ENCODE measurements at regions not wholly inside any gene's neighbourhood (a gene's known extent, or its start where the extent isn't known, plus 50 kb on each side); places are given as distances from the start of the nearest gene placed in this dataset.

GRCh38 chr6:128595544-128595943, 75.1 kb upstream of the PTPRK start:
- no peaks in the 10 kb centered on the region for H3K79me1 ChIP-seq (ENCODE audit: insufficient read depth, low read depth, low read length, poor library complexity, severe bottlenecking)
- no peak overlapping the region for H3K27ac Mint-ChIP-seq

More at GRCh38 chr6:128595544-128595943, 75.1 kb upstream of the PTPRK start:
- Histone ChIP-seq H2AFZ (ENCODE audit: low read length) (no peak overlapping the region), H3K9ac (ENCODE audit: extremely low read depth, insufficient read length, low read length) (no peak overlapping the region), H3K23ac (ENCODE audit: insufficient read length, low read depth, low read length) (no peak overlapping the region), H3K9me3 (ENCODE audit: control insufficient read depth, low read depth, low read length) (no peaks in the 10 kb centered on the region), H3T11ph (ENCODE audit: low read length) (no peak overlapping the region), H4K8ac (replicated peaks; ENCODE audit: insufficient read length, low read depth, low read length) (no peak overlapping the region), H2BK5ac (ENCODE audit: insufficient read length, low read length) (no peak overlapping the region), H2BK20ac (ENCODE audit: low read depth, low read length, poor library complexity, severe bottlenecking) (no peak overlapping the region), H4K91ac (ENCODE audit: insufficient read length, low read depth, low read length) (no peak overlapping the region), H2AK5ac (ENCODE audit: insufficient read length, low read length) (no peak overlapping the region), H3K4me1 (ENCODE audit: insufficient read depth, low read length) (no peaks in the 10 kb centered on the region), H3K4ac (ENCODE audit: low read depth, low read length) (no peak overlapping the region), H3K27ac (ENCODE audit: insufficient read length, low read depth, low read length) (no peak overlapping the region), H3K14ac (ENCODE audit: insufficient read depth, low read length) (no peak overlapping the region), H2BK12ac (ENCODE audit: insufficient read length, low read depth, low read length) (no peak overlapping the region), H4K5ac (ENCODE audit: insufficient read length, low read depth, low read length) (no peak overlapping the region), H2BK15ac (ENCODE audit: low read depth, low read length) (no peak overlapping the region), H4K20me1 (ENCODE audit: control insufficient read depth, insufficient read depth, insufficient read length) (no peaks in the 10 kb centered on the region), H3K56ac (ENCODE audit: insufficient read length, low read depth, low read length) (no peak overlapping the region), H3K27me3 (ENCODE audit: insufficient read depth, low read length) (no peaks in the 10 kb centered on the region), H3K23me2 (ENCODE audit: insufficient read length, low read depth, low read length, poor library complexity, severe bottlenecking) (no peaks in the 10 kb centered on the region), H3K79me2 (ENCODE audit: insufficient read depth, low read length) (no peaks in the 10 kb centered on the region), H3K18ac (ENCODE audit: insufficient read length, low read depth, low read length) (no peak overlapping the region), H2BK120ac (ENCODE audit: low read depth, low read length, poor library complexity, severe bottlenecking) (no peak overlapping the region), H3K4me2 (ENCODE audit: insufficient read depth, insufficient read length, low read length) (no peak overlapping the region)
- no peak for DNase-seq
- no CpG with 5 or more reads among the region's 1 CpG for WGBS (ENCODE audit: extremely low coverage, insufficient read length, low lambda C conversion rate)
- Mint-ChIP-seq H3K4me3 (no peak overlapping the region), H3K9me3 (peaks cover 0 to 3% of the 10 kb centered on the region in 2 experiments; a peak in 4 of 5 replicates), H3K4me1 (peaks cover 3 to 5% of the 10 kb centered on the region in 2 experiments; a peak in 2 of 4 replicates), H3K36me3 (ENCODE audit: insufficient read depth in 1 of 3, low read depth in 3 of 3) (no peaks in the 10 kb centered on the region), H3K27me3 (ENCODE audit: low read depth) (no peaks in the 10 kb centered on the region)
- no peak for TF ChIP-seq CTCF (conservative IDR thresholded peaks at IDR 0.05)
